Panc1 (cell line): ENCODE measurements at regions not wholly inside any gene's neighbourhood (a gene's known extent, or its start where the extent isn't known, plus 50 kb on each side); places are given as distances from the start of the nearest gene placed in this dataset.

Source experiments
- ATAC-seq: fragments of 200-7000 bp; cut with Tn5 transposase; 2 replicates; pipeline ENCODE4 v1.9.1; 2020; ENCODE audit warnings: mild to moderate bottlenecking, moderate library complexity
- BruUV-seq: library from RNA; stranded (reverse); fragments of 400-500 nt; replicated peaks from 2 replicates; lab custom pipeline; 2021; lab: Mats Ljungman, UMichigan
- CTCF ChIA-PET: fragments of 300-600 bp; sonication (Branson Sonifier 250); formaldehyde crosslinking; loops from one replicate; lab custom pipeline; 2022; ENCODE audit warnings: antibody characterized with exemption; lab: Charles Lee
- POLR2A ChIA-PET: fragments of 300-600 bp; sonication (Branson Sonifier 250); formaldehyde crosslinking; loops from one replicate; lab custom pipeline; 2022; ENCODE audit warnings: antibody characterized with exemption; lab: Charles Lee
- DNase-seq: peaks from one replicate; pipeline ENCODE4 v3.0.0-alpha.2; 2010; ENCODE audit warnings: low read depth, low spot score
- H3K27ac ChIP-seq: 2 replicates; pipeline ENCODE4 v1.5.1; 2011; ENCODE audit warnings: mild to moderate bottlenecking, low read length, inconsistent platforms
- H3K27me3 ChIP-seq: fragments of 200-500 bp; sonication (Bioruptor generic); 2 replicates; pipeline ENCODE4 v1.6.0; 2014; ENCODE audit warnings: low read length, inconsistent platforms; ENCODE audit not compliant: control insufficient read depth, insufficient read depth
- H3K36me3 ChIP-seq: fragments of 200-500 bp; sonication (Bioruptor generic); 2 replicates; pipeline ENCODE4 v1.5.1; 2014; ENCODE audit warnings: inconsistent platforms, mild to moderate bottlenecking, low read length, moderate library complexity; ENCODE audit not compliant: control insufficient read depth, insufficient read depth
- H3K4me1 ChIP-seq: 2 replicates; pipeline ENCODE4 v1.5.1; 2011; ENCODE audit warnings: inconsistent platforms, mild to moderate bottlenecking, low read length, moderate library complexity; ENCODE audit not compliant: control insufficient read depth, insufficient read depth
- H3K4me3 ChIP-seq, 2 experiments: 2 replicates each; pipeline ENCODE4 v1.5.1; 2011 to 2012; ENCODE audit warnings: low read depth in 2 of 2, low read length in 2 of 2, mild to moderate bottlenecking in 2 of 2, inconsistent platforms in 1 of 2, moderate library complexity in 1 of 2
- H3K9me3 ChIP-seq: fragments of 200-500 bp; sonication (Bioruptor generic); 2 replicates; pipeline ENCODE4 v1.5.1; 2014; ENCODE audit warnings: low read depth, mild to moderate bottlenecking, inconsistent platforms, low read length, moderate library complexity; ENCODE audit not compliant: control insufficient read depth, insufficient read depth
- POLR2AphosphoS5 ChIP-seq: IDR thresholded peaks from 2 replicates; pipeline ENCODE4 v1.6.1; 2012; ENCODE audit warnings: mild to moderate bottlenecking, low read depth, low read length, moderate library complexity
- SIN3A ChIP-seq: IDR thresholded peaks from 2 replicates; pipeline ENCODE4 v1.6.1; 2012; ENCODE audit warnings: low read depth, mild to moderate bottlenecking, low read length, moderate library complexity, borderline replicate concordance; ENCODE audit not compliant: insufficient read depth
- TCF7L2 ChIP-seq: IDR thresholded peaks from 2 replicates; pipeline ENCODE4 v1.6.1; 2011; ENCODE audit warnings: mild to moderate bottlenecking, low read depth, low read length, inconsistent platforms
- in situ Hi-C: cut with HindIII; loops from 2 replicates; pipeline ENCODE4 v1.10.0; 2016; ENCODE audit warnings: low sequenced_read_pairs, low pct_unique_long_range_greater_than_20kb
- intact Hi-C: fragments of 100-400 bp; cut with micrococcal nuclease; formaldehyde crosslinking; loops from one replicate; pipeline ENCODE4 v1.10.0; 2022; ENCODE audit not compliant: unreplicated experiment
- TF ChIP-seq, protein P1 (sequence below): fragments of 450-650 bp; IDR thresholded peaks from 2 replicates; pipeline ENCODE4 v1.5.1; 2017; ENCODE audit warnings: mild to moderate bottlenecking
- TF ChIP-seq, protein P2 (sequence below), 2 experiments: IDR thresholded peaks; 2 replicates each; pipeline ENCODE4 v1.6.1; 2011 to 2012; ENCODE audit warnings: low read depth in 2 of 2, control low read depth in 1 of 2, low read length in 1 of 2, mild to moderate bottlenecking in 1 of 2, moderate library complexity in 1 of 2; ENCODE audit not compliant: insufficient read depth in 1 of 2

DNA sequence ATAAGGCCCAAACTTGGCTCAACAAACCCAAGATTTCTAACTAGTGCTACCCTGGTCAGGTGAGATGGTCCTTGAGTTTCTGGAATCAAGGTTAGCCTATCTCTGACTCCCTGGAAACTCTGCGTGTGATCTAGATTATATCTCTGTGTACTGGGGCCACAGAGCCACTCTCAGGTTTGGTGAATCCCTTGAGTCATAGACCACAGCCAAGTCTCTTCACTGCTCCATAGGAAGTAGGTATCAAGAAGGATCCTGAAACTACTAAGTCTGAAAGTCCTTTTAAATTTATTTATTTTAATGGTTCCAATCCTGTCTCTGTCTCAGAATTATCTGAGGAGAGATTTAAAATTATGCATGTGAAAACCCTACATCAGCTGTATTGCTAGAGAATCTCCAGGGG, 99.1 kb downstream of the TUSC7 start:
- in situ Hi-C loops = no loop called here
- no TSS peak for BruUV-seq
- intact Hi-C loops = no loop called here
- ChIA-PET POLR2A (no interaction called here), CTCF (no interaction called here)
- DNase-seq (no peak), ATAC-seq (no peak)
- 0 out of 2 replicates have a peak, but pooled peaks cover 4% of the 10 kb centered on the region for H3K9me3 ChIP-seq
- no peaks in the 10 kb centered on the region; the same call in 1 of the 2 replicates for H3K36me3 ChIP-seq
- no peak overlapping the region for H3K4me3 ChIP-seq
- H3K27ac ChIP-seq = no peak overlapping the region
- no peak for TF ChIP-seq TCF7L2
- TF ChIP-seq, protein P1, sequence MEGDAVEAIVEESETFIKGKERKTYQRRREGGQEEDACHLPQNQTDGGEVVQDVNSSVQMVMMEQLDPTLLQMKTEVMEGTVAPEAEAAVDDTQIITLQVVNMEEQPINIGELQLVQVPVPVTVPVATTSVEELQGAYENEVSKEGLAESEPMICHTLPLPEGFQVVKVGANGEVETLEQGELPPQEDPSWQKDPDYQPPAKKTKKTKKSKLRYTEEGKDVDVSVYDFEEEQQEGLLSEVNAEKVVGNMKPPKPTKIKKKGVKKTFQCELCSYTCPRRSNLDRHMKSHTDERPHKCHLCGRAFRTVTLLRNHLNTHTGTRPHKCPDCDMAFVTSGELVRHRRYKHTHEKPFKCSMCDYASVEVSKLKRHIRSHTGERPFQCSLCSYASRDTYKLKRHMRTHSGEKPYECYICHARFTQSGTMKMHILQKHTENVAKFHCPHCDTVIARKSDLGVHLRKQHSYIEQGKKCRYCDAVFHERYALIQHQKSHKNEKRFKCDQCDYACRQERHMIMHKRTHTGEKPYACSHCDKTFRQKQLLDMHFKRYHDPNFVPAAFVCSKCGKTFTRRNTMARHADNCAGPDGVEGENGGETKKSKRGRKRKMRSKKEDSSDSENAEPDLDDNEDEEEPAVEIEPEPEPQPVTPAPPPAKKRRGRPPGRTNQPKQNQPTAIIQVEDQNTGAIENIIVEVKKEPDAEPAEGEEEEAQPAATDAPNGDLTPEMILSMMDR = no peak
- no peak for TF ChIP-seq SIN3A
- no peak for TF ChIP-seq POLR2AphosphoS5
- TF ChIP-seq, protein P2, sequence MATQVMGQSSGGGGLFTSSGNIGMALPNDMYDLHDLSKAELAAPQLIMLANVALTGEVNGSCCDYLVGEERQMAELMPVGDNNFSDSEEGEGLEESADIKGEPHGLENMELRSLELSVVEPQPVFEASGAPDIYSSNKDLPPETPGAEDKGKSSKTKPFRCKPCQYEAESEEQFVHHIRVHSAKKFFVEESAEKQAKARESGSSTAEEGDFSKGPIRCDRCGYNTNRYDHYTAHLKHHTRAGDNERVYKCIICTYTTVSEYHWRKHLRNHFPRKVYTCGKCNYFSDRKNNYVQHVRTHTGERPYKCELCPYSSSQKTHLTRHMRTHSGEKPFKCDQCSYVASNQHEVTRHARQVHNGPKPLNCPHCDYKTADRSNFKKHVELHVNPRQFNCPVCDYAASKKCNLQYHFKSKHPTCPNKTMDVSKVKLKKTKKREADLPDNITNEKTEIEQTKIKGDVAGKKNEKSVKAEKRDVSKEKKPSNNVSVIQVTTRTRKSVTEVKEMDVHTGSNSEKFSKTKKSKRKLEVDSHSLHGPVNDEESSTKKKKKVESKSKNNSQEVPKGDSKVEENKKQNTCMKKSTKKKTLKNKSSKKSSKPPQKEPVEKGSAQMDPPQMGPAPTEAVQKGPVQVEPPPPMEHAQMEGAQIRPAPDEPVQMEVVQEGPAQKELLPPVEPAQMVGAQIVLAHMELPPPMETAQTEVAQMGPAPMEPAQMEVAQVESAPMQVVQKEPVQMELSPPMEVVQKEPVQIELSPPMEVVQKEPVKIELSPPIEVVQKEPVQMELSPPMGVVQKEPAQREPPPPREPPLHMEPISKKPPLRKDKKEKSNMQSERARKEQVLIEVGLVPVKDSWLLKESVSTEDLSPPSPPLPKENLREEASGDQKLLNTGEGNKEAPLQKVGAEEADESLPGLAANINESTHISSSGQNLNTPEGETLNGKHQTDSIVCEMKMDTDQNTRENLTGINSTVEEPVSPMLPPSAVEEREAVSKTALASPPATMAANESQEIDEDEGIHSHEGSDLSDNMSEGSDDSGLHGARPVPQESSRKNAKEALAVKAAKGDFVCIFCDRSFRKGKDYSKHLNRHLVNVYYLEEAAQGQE (IDR thresholded peaks at IDR 0.05; ENCODE audit: insufficient read depth in 1 of 2, low read depth in 2 of 2, low read length in 1 of 2) = no peak
- H3K27me3 ChIP-seq = no peaks in the 10 kb centered on the region
- H3K4me1 ChIP-seq = no peaks in the 10 kb centered on the region

DNA sequence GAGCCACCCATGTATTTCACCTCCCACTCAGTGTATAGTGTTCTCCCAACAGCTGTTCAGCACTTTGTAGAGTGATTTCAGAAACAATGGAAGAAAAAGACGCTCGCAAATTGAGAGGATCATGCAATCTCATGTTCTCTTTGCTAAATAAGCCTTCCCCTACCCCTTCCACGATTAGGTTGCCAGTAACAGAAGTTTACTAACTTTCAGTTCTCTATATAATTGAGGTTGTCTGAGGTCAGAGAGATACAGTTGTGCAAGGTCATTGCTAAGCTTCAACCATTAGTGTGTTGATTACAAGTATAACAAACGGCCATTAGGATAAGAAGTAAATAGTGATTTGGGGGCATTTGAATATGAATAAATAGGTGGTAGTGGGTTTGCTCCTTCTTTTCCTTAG, 99.6 kb downstream of the TUSC7 start:
- DNase-seq (no peak), ATAC-seq (no peak)
- in situ Hi-C loops (no loop called here), intact Hi-C loops (no loop called here)
- Histone ChIP-seq H3K27ac (no peak overlapping the region), H3K36me3 (no peaks in the 10 kb centered on the region; the same call in 1 of the 2 replicates), H3K9me3 (0 out of 2 replicates have a peak, but pooled peaks cover 4% of the 10 kb centered on the region), H3K27me3 (no peaks in the 10 kb centered on the region), H3K4me1 (no peaks in the 10 kb centered on the region), H3K4me3 (no peak overlapping the region)
- no TSS peak for BruUV-seq
- POLR2A ChIA-PET = no interaction called here
- TF ChIP-seq, protein P1 = no peak
- TF ChIP-seq POLR2AphosphoS5 (no peak), TCF7L2 (no peak)
- CTCF ChIA-PET = no interaction called here
